OCI-LY3 (cell line): ENCODE measurements at regions not wholly inside any gene's neighbourhood (a gene's known extent, or its start where the extent isn't known, plus 50 kb on each side); places are given as distances from the start of the nearest gene placed in this dataset.

Source experiments
- H2AFZ ChIP-seq: fragments of 200-600, 300-600 bp; shearing (Covaris generic); 2 replicates; pipeline ENCODE4 v1.6.0; 2014; ENCODE audit warnings: antibody characterized with exemption, low read depth, low read length
- H3K27ac ChIP-seq: fragments of 200-600, 300-600 bp; sonication (generic); 2 replicates; pipeline ENCODE4 v1.5.1; 2014; ENCODE audit warnings: mild to moderate bottlenecking, low read length, moderate library complexity, mixed read lengths
- H3K27me3 ChIP-seq: fragments of 200-600, 300-600 bp; sonication (generic); 2 replicates; pipeline ENCODE4 v1.6.1; 2014; ENCODE audit warnings: low read depth, low read length, mixed read lengths
- H3K36me3 ChIP-seq: fragments of 200-600, 300-600 bp; sonication (generic); replicated peaks from 2 replicates; pipeline ENCODE3; 2014; ENCODE audit warnings: low read depth, low read length, mixed read lengths
- H3K4me1 ChIP-seq: fragments of 300-600, 200-600 bp; sonication (generic); 2 replicates; pipeline ENCODE4 v1.6.1; 2014; ENCODE audit warnings: low read length, mixed read lengths
- H3K4me2 ChIP-seq: fragments of 200-600, 300-600 bp; sonication (generic); 2 replicates; pipeline ENCODE4 v1.6.1; 2014; ENCODE audit warnings: low read length, mixed read lengths
- H3K4me3 ChIP-seq: fragments of 300-600, 200-600 bp; sonication (generic); 2 replicates; pipeline ENCODE4 v1.5.1; 2014; ENCODE audit warnings: antibody characterized with exemption, mild to moderate bottlenecking, low read length, moderate library complexity
- H3K79me2 ChIP-seq: fragments of 300-600, 200-600 bp; shearing (Covaris generic); 2 replicates; pipeline ENCODE4 v1.6.1; 2014; ENCODE audit warnings: mild to moderate bottlenecking, low read length, mixed read lengths
- H3K9ac ChIP-seq: fragments of 300-600, 200-600 bp; shearing (Covaris generic); 2 replicates; pipeline ENCODE4 v1.6.0; 2014; ENCODE audit warnings: mild to moderate bottlenecking, low read length, moderate library complexity
- H3K9me3 ChIP-seq: fragments of 200-600, 300-600 bp; shearing (Covaris generic); 2 replicates; pipeline ENCODE4 v1.6.1; 2014; ENCODE audit warnings: low read length, mixed read lengths; ENCODE audit not compliant: insufficient read depth
- H4K20me1 ChIP-seq: fragments of 200-600, 300-600 bp; sonication (generic); 2 replicates; pipeline ENCODE4 v1.6.1; 2016; ENCODE audit warnings: low read length, mixed read lengths; ENCODE audit not compliant: insufficient read depth
- CTCF ChIP-seq: fragments of 200-600, 300-600 bp; sonication (generic); IDR thresholded peaks from 2 replicates; pipeline ENCODE4 v1.5.1; 2014; ENCODE audit warnings: antibody characterized with exemption, low read length, low read depth
- EZH2phosphoT487 ChIP-seq: fragments of 200-600 bp; shearing (Covaris generic); IDR thresholded peaks from 2 replicates; pipeline ENCODE4 v1.6.1; 2018; ENCODE audit warnings: antibody characterized with exemption, mixed run types, low read depth

DNA sequence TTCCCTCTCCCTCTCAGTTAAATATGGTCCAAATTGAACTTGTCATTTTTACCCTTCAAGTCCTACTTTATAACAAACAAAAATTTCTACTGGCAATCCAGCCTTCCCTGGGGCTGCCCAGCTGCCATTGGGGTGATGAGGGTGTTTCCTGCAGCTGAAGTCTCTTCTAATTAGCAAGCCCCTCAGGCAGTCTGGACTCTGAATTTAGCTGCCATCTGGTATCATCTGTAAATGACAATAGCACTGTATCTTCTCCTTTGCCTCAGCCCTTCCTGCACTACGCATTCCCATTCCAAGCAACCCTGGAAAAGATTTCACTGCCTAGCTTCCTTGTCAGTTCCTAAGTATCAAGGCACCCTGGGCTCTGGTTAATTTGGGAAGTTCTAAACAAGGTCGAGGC lies 331.1 kb upstream of the KLF12 start:
- H3K79me2 ChIP-seq, result no peaks in the 10 kb centered on the region
- no peak overlapping the region for H3K4me3 ChIP-seq
- H3K27ac ChIP-seq, result no peak overlapping the region
- H3K36me3 ChIP-seq, result no peaks in the 10 kb centered on the region
- TF ChIP-seq CTCF, result no peak
- TF ChIP-seq EZH2phosphoT487, result no peak
- H3K4me1 ChIP-seq, result no peaks in the 10 kb centered on the region
- no peaks in the 10 kb centered on the region for H3K9me3 ChIP-seq
- H3K9ac ChIP-seq, result no peak overlapping the region
- H2AFZ ChIP-seq, result no peak overlapping the region
- no peaks in the 10 kb centered on the region for H3K27me3 ChIP-seq
- no peaks in the 10 kb centered on the region for H4K20me1 ChIP-seq
- no peak overlapping the region for H3K4me2 ChIP-seq

DNA sequence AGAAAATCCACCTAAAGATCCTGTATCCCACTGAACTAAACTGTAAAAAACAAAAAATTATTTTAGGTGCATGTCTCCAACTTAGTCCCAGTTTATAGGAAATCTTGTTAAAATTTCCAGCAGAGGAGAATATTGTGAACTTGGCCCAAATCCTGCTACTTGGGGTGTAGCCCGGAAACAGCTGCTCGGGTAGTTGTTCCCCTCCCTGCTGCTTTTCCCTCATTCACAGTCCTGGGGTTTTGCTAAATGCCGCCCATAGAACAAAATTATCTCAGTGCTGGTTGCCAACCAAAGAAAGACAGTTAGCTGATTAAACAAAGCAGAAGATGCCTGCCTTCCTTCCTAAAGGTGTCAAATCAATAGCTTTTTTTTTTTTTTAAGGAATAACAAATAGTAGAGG lies 330.5 kb upstream of the KLF12 start:
- H3K36me3 ChIP-seq, result no peaks in the 10 kb centered on the region
- H2AFZ ChIP-seq, result no peak overlapping the region
- no peaks in the 10 kb centered on the region for H3K79me2 ChIP-seq
- H3K27me3 ChIP-seq, result no peaks in the 10 kb centered on the region
- no peak for TF ChIP-seq EZH2phosphoT487
- no peak for TF ChIP-seq CTCF
- no peaks in the 10 kb centered on the region for H4K20me1 ChIP-seq
- no peak overlapping the region for H3K4me3 ChIP-seq
- H3K4me1 ChIP-seq, result no peaks in the 10 kb centered on the region
- H3K4me2 ChIP-seq, result no peak overlapping the region
- H3K27ac ChIP-seq, result no peak overlapping the region
- no peak overlapping the region for H3K9ac ChIP-seq
- no peaks in the 10 kb centered on the region for H3K9me3 ChIP-seq

DNA sequence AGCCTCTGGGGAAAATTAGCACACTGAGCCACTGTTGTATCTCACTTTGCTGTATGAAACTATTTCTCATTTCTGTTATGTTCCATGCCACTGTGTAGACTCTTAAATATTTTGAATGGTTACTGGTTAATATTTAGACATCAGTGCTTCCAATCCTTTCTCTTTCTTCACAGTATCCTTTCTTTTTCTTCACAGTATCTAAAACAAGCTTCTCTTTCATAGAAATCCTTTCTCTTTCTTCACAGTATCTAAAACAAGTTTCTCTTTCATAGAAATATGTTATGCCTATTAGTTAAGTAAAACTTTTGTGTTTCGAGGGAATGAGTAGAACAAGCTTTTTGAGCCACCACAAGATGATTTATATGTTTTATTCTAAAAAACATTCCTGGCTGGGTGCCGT lies 326.8 kb upstream of the KLF12 start:
- Histone ChIP-seq H3K4me2 (no peak overlapping the region), H3K4me3 (no peak overlapping the region), H3K36me3 (no peaks in the 10 kb centered on the region), H3K27ac (no peak overlapping the region), H3K4me1 (no peaks in the 10 kb centered on the region), H3K79me2 (no peaks in the 10 kb centered on the region), H3K9ac (no peak overlapping the region), H3K9me3 (no peaks in the 10 kb centered on the region), H2AFZ (no peak overlapping the region), H3K27me3 (no peaks in the 10 kb centered on the region), H4K20me1 (no peaks in the 10 kb centered on the region)
- TF ChIP-seq EZH2phosphoT487 (no peak), CTCF (no peak)

GRCh38 chr13:74452881-74453280 lies 318.7 kb upstream of the KLF12 start:
- no peak overlapping the region for H3K9ac ChIP-seq
- no peak overlapping the region for H3K4me2 ChIP-seq
- H3K27ac ChIP-seq, result no peak overlapping the region

More at GRCh38 chr13:74452881-74453280, 318.7 kb upstream of the KLF12 start:
- Histone ChIP-seq H2AFZ (no peak overlapping the region), H3K36me3 (no peaks in the 10 kb centered on the region), H3K4me3 (no peak overlapping the region), H3K9me3 (no peaks in the 10 kb centered on the region), H3K27me3 (no peaks in the 10 kb centered on the region), H3K4me1 (peaks cover 6% of the 10 kb centered on the region), H4K20me1 (no peaks in the 10 kb centered on the region), H3K79me2 (no peaks in the 10 kb centered on the region)
- TF ChIP-seq CTCF, result no peak
- TF ChIP-seq EZH2phosphoT487, result no peak
